Type B pancreatic cell (in vitro differentiated cells): ENCODE measurements at regions not wholly inside any gene's neighbourhood (a gene's known extent, or its start where the extent isn't known, plus 50 kb on each side); places are given as distances from the start of the nearest gene placed in this dataset.
"Not testable (repeated sequence)": the region's sequence is repeated elsewhere in the genome, so short reads cannot be mapped to it uniquely, and the experiment has no call there.

Experiments
- DNase-seq: peaks from one replicate; pipeline ENCODE4 v3.0.0; 2021; ENCODE audit warnings: mixed read lengths; ENCODE audit not compliant: unreplicated experiment; ENCODE audit errors: extremely low spot score
- H3K27ac Mint-ChIP-seq: 2 replicates; pipeline ENCODE4 v1.8.0; 2021; ENCODE audit warnings: mild to moderate bottlenecking, mixed read lengths
- H3K27me3 Mint-ChIP-seq: 2 replicates; pipeline ENCODE4 v1.8.0; 2021; ENCODE audit warnings: mixed read lengths
- H3K36me3 Mint-ChIP-seq: 2 replicates; pipeline ENCODE4 v1.8.0; 2021; ENCODE audit warnings: mixed read lengths
- H3K4me1 Mint-ChIP-seq: one replicate; pipeline ENCODE4 v1.8.0; 2021; ENCODE audit warnings: mixed read lengths; ENCODE audit not compliant: unreplicated experiment
- H3K4me3 Mint-ChIP-seq: 2 replicates; pipeline ENCODE4 v1.8.0; 2021; ENCODE audit warnings: mild to moderate bottlenecking, mixed read lengths
- H3K9me3 Mint-ChIP-seq: 2 replicates; pipeline ENCODE4 v1.8.0; 2021; ENCODE audit warnings: mixed read lengths
- TF ChIP-seq, protein P1 (sequence below): fragments of 200-600 bp; sonication (generic); conservative IDR thresholded peaks from 2 replicates; pipeline ENCODE4 v1.5.0; 2021; ENCODE audit warnings: antibody characterized with exemption, mild to moderate bottlenecking

DNA sequence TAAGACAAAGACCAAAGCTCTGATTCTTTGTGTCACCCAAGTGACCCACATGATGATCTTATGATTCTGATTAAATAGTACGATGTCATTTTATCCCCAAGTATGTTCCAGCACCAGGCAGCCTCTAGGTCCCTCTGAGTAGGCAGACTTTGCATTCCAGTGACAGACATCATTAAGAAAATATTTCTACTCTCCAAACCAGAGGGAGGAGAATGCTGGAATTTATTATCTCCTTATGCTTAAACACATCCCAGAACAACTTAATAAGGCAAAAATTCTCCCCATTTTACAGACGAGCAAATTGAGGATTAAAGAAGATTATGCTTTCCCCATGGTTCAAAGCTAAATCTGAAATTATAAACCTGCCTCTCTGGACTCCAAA is 192.8 kb upstream of the CDH11 start:
- Mint-ChIP-seq H3K27ac (no peak overlapping the region), H3K36me3 (no peaks in the 10 kb centered on the region), H3K27me3 (peaks cover 4% of the 10 kb centered on the region), H3K9me3 (peaks cover 2% of the 10 kb centered on the region), H3K4me1 (peaks cover 17% of the 10 kb centered on the region), H3K4me3 (no peak overlapping the region)
- TF ChIP-seq, protein P1, sequence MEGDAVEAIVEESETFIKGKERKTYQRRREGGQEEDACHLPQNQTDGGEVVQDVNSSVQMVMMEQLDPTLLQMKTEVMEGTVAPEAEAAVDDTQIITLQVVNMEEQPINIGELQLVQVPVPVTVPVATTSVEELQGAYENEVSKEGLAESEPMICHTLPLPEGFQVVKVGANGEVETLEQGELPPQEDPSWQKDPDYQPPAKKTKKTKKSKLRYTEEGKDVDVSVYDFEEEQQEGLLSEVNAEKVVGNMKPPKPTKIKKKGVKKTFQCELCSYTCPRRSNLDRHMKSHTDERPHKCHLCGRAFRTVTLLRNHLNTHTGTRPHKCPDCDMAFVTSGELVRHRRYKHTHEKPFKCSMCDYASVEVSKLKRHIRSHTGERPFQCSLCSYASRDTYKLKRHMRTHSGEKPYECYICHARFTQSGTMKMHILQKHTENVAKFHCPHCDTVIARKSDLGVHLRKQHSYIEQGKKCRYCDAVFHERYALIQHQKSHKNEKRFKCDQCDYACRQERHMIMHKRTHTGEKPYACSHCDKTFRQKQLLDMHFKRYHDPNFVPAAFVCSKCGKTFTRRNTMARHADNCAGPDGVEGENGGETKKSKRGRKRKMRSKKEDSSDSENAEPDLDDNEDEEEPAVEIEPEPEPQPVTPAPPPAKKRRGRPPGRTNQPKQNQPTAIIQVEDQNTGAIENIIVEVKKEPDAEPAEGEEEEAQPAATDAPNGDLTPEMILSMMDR = no peak
- DNase-seq = no peak

DNA sequence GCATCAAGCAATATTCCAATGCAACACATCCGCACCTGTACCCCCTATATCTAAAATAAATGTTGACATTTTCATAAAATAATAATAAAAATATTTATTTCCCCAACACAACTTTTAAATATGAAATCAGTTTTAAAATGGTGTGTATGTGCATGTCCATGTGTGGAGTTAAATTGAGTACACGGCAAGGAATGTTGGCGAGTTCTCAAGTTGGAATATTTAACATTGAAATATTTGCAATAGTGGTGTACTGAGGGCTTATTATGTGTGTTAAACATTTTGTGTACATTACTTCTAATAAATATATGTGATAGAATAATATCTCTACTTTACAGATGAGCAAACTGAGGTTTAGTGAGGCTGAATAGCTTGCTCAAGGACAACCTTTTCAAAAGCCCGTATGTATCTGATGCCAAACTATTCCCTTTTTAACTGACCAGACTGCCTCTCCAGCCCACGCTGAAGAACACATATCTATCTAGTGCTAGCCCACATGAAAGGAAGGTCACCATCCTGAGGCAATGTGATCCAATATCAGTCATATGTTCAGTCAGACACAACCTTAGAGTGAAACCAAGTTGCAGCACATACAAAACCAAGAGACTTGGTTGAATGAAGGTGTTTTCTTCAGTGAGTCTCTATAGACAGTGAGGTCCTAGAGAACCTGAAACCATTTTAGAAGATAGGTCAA is 192.2 kb upstream of the CDH11 start:
- H3K4me3 Mint-ChIP-seq = no peak overlapping the region
- no peak overlapping the region for H3K27ac Mint-ChIP-seq

DNA sequence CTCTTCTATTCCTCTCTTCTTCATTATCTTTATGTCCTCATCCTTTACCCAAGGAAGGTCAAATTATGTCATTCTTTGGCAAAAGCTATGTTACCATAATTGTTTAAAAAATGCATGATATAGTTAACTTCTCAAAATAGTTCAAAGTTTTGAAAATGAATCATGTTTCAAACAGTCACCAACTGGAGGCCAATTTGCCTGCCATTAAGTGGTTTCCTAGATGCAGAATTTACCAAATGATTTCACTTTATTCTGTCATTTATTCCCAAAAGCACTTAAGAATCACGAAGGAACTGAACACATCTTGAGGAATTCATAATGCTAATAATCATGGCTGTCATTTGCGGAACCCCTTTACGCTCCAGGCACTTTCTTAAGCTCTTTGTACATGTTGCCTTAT is 190.9 kb upstream of the CDH11 start:
- H3K27ac Mint-ChIP-seq = no peak overlapping the region
- peaks cover 10% of the 10 kb centered on the region for H3K4me1 Mint-ChIP-seq
- no peaks in the 10 kb centered on the region for H3K36me3 Mint-ChIP-seq
- no peak overlapping the region for H3K4me3 Mint-ChIP-seq
- H3K27me3 Mint-ChIP-seq = peaks cover 4% of the 10 kb centered on the region
- TF ChIP-seq, protein P1 = no peak
- DNase-seq = no peak
- peaks cover 3% of the 10 kb centered on the region for H3K9me3 Mint-ChIP-seq

More for the DNA sequence above, 192.2 kb upstream of the CDH11 start:
- DNase-seq = no peak
- peaks cover 4% of the 10 kb centered on the region for H3K27me3 Mint-ChIP-seq
- TF ChIP-seq, protein P1 = no peak
- no peaks in the 10 kb centered on the region for H3K36me3 Mint-ChIP-seq
- H3K4me1 Mint-ChIP-seq = peaks cover 19% of the 10 kb centered on the region
- peaks cover 3% of the 10 kb centered on the region for H3K9me3 Mint-ChIP-seq

DNA sequence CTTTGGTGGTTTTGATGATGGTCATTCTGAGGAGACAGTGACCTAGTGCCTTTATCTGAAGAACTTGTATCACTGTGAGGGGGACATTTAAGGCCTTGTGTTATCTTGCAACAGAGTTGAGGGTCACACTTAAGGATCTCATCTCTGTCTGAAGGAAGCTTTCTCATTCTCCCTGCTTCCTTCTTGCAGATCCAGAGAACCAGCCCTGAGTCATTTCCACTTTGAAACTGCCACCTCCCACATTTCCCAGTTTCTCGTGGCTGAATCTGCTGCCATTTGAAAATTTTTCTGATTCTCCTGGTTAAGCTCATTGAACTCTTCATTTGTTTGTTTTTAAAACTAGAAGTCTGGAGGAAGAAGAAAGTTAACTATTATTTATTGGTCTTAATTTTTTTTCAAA is 190.2 kb upstream of the CDH11 start:
- DNase-seq = no peak
- TF ChIP-seq, protein P1 = no peak
- Mint-ChIP-seq H3K27me3 (peaks cover 4% of the 10 kb centered on the region), H3K4me3 (no peak overlapping the region), H3K9me3 (peaks cover 3% of the 10 kb centered on the region), H3K4me1 (peaks cover 10% of the 10 kb centered on the region), H3K36me3 (no peaks in the 10 kb centered on the region), H3K27ac (no peak overlapping the region)

DNA sequence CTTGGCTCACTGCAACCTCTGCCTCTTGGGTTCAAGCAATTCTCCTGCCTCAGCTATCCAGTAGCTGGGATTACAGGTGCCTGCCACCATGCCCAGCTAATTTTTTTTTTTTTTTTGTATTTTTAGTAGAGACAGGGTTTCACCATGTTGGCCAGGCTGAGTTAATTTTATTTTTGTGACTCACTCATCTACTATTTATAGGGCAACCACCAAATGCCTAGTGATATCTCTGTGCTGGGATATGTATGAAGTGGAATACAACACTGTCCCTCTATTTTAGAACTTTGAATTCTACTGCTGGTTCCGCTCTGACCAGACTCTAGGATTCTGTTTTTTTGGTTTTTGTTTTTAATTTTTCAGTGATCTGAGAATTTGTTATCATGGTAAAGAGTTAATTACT is 188.6 kb upstream of the CDH11 start:
- not testable (repeated sequence) for DNase-seq, H3K9me3 Mint-ChIP-seq, H3K4me3 Mint-ChIP-seq, H3K27me3 Mint-ChIP-seq, H3K27ac Mint-ChIP-seq, H3K36me3 Mint-ChIP-seq
- H3K4me1 Mint-ChIP-seq = peaks cover 10% of the 10 kb centered on the region

DNA sequence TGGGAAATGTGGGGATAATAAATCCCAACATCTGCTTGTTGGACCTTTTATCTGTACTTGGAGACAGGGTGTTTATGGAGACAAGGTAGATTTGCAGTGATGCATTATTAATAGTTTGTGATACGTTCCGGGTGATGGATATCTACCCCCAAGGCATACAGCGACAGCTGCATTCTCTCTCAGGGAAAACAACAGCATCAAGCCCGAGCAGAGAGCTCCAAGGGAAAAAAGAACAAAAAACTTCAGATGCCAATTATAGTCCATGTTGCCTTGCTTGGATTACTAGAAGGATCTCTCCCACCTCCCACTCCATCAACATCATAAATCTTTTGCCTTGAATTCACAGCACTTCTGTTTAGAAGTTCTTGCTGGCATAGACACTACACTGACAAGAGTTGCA is 187.5 kb upstream of the CDH11 start:
- Mint-ChIP-seq H3K27me3 (peaks cover 4% of the 10 kb centered on the region), H3K9me3 (peaks cover 7% of the 10 kb centered on the region), H3K4me1 (peaks cover 10% of the 10 kb centered on the region), H3K36me3 (no peaks in the 10 kb centered on the region), H3K4me3 (no peak overlapping the region), H3K27ac (no peak overlapping the region)
- DNase-seq = no peak
- TF ChIP-seq, protein P1 = no peak
